RWPE2 (cell line): ENCODE measurements at regions not wholly inside any gene's neighbourhood (a gene's known extent, or its start where the extent isn't known, plus 50 kb on each side); places are given as distances from the start of the nearest gene placed in this dataset.
A peak's percentile ranks its signal among the peaks of the same experiment; 100 is the strongest.

Experiments used
- ATAC-seq: fragments of 200-7000 bp; cut with Tn5 transposase; 3 replicates; pipeline ENCODE4 v1.9.1; 2021; ENCODE audit warnings: low read depth
- DNase-seq: peaks from one replicate; pipeline ENCODE4 v3.0.0-alpha.2; 2020; ENCODE audit warnings: low spot score
- H3K27ac ChIP-seq: fragments of 450-650 bp; 2 replicates; pipeline ENCODE4 v1.5.1; 2017; ENCODE audit warnings: mild to moderate bottlenecking; ENCODE audit not compliant: poor library complexity, severe bottlenecking
- H3K27me3 ChIP-seq: fragments of 250-450 bp; sonication (Bioruptor Pico); 2 replicates; pipeline ENCODE4 v1.5.1; 2021; ENCODE audit warnings: mild to moderate bottlenecking, moderate library complexity; ENCODE audit not compliant: insufficient read depth, poor library complexity, severe bottlenecking
- H3K36me3 ChIP-seq: fragments of 250-450 bp; sonication (Bioruptor Pico); 2 replicates; pipeline ENCODE4 v1.5.1; 2020; ENCODE audit warnings: low read depth, mild to moderate bottlenecking, moderate library complexity
- H3K4me1 ChIP-seq: fragments of 250-450 bp; sonication (Bioruptor Pico); 2 replicates; pipeline ENCODE4 v1.5.1; 2021; ENCODE audit warnings: mild to moderate bottlenecking, moderate library complexity; ENCODE audit not compliant: insufficient read depth, poor library complexity, severe bottlenecking
- H3K4me3 ChIP-seq: fragments of 250-450 bp; sonication (Bioruptor Pico); 2 replicates; pipeline ENCODE4 v1.5.1; 2021; ENCODE audit warnings: mild to moderate bottlenecking, moderate library complexity; ENCODE audit not compliant: severe bottlenecking
- H3K9me3 ChIP-seq: fragments of 250-450 bp; sonication (Bioruptor Pico); 2 replicates; pipeline ENCODE4 v1.5.1; 2021; ENCODE audit warnings: mild to moderate bottlenecking, moderate library complexity; ENCODE audit not compliant: severe bottlenecking
- CTCF ChIP-seq: fragments of 450-650 bp; IDR thresholded peaks from one replicate; pipeline ENCODE4 v1.5.1; 2017; ENCODE audit warnings: mild to moderate bottlenecking, moderate library complexity; ENCODE audit not compliant: poor library complexity, severe bottlenecking

GRCh38 chr1:22236900-22237299, 94.0 kb upstream of the WNT4 start:
- no peaks in the 10 kb centered on the region for H3K27me3 ChIP-seq
- peaks cover 5% of the 10 kb centered on the region for H3K4me1 ChIP-seq
- no peaks in the 10 kb centered on the region for H3K36me3 ChIP-seq
- no peaks in the 10 kb centered on the region for H3K9me3 ChIP-seq
- TF ChIP-seq CTCF, result no peak
- H3K4me3 ChIP-seq, result no peak overlapping the region
- ATAC-seq (no peak), DNase-seq (no peak)
- H3K27ac ChIP-seq, result no peak overlapping the region

- Histone ChIP-seq H3K4me3 (no peak overlapping the region), H3K36me3 (no peaks in the 10 kb centered on the region), H3K4me1 (peaks cover 5% of the 10 kb centered on the region), H3K27me3 (no peaks in the 10 kb centered on the region), H3K27ac (no peak overlapping the region), H3K9me3 (no peaks in the 10 kb centered on the region)
- no peak for ATAC-seq
- no peak for DNase-seq
- no peak for TF ChIP-seq CTCF
These were observed 94.7 kb upstream of the WNT4 start for GRCh38 chr1:22237433-22238093.

DNA sequence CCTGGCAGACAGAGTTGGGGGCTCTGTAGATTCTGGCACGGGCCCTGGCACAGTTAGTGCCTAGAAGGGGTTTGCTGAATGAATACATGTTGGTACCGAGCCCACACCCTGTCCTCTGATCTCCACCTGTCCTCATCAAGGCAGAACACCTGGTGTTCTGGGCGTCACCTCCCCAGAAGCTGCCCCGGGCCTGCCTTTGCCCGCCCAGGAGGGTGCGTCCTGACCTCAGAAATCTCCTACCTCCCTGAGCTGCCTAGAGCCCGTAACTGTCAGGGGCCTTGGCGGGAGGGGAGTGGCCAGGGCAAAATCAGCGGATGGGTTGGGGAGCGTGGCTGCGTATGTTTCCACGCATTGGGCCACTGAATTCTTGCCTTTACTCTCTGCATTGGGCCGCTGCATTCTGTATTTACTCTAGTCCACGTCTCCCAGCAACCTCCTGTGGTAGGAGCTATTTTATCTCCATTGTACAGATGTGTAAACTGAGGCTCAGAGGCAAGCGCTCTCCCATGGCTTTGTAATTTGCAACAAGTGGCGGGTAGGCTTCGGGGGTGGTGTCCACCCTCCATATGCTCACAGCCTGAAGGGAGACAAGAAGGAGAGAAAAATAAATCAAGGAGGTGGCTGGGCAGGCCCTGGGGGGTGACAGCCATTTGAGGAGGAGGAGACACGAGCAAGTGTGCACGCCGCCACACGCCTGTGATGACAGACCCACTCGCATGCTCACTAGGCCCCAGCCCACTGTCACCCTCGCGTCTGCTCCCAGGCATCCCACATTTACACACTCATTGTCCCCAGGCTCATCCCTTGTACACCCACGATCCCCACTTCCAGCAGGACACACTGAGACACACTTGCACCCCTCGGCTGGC, 95.7 kb upstream of the WNT4 start:
- H3K27ac ChIP-seq, result no peak overlapping the region
- no peak for TF ChIP-seq CTCF
- H3K4me1 ChIP-seq, result peaks cover 5% of the 10 kb centered on the region
- no peak for DNase-seq
- no peak overlapping the region for H3K4me3 ChIP-seq
- no peaks in the 10 kb centered on the region for H3K27me3 ChIP-seq
- no peaks in the 10 kb centered on the region for H3K36me3 ChIP-seq
- H3K9me3 ChIP-seq, result no peaks in the 10 kb centered on the region
- no peak for ATAC-seq

- no peak for TF ChIP-seq CTCF
- H3K27ac ChIP-seq, result no peak overlapping the region
- ATAC-seq, result peak; percentile 82
- no peak overlapping the region for H3K4me3 ChIP-seq
- H3K4me1 ChIP-seq, result peaks cover 4% of the 10 kb centered on the region
- no peaks in the 10 kb centered on the region for H3K9me3 ChIP-seq
- no peaks in the 10 kb centered on the region for H3K27me3 ChIP-seq
- H3K36me3 ChIP-seq, result no peaks in the 10 kb centered on the region
- DNase-seq, result no peak
These were observed 96.5 kb upstream of the WNT4 start for GRCh38 chr1:22239378-22239777.

DNA sequence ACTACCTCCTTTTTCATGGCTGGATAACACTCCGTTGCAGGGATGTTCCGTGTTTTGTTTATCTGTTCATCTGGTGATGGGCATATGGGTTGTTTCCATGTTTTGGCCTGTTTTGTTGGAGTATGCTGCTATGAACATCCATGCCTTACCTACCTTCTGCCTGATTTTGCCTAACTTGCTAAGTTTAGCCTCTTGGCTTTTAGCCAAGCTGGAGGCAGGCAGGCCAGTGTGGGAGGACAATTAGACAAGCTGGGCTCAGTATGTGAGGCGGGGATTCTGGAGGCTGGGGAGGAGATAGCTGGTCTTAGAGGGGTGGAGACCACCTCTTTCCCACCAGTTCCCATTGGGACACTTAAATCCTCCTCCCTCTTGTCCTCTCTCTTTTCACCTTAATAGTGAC, 98.4 kb upstream of the WNT4 start:
- no peak for TF ChIP-seq CTCF
- no peak for ATAC-seq
- Histone ChIP-seq H3K27me3 (no peaks in the 10 kb centered on the region), H3K4me1 (no peaks in the 10 kb centered on the region), H3K9me3 (no peaks in the 10 kb centered on the region), H3K4me3 (no peak overlapping the region), H3K27ac (no peak overlapping the region), H3K36me3 (no peaks in the 10 kb centered on the region)
- DNase-seq, result no peak
